Thyroid gland (tissue), 4 donors: ENCODE measurements at regions not wholly inside any gene's neighbourhood (a gene's known extent, or its start where the extent isn't known, plus 50 kb on each side); places are given as distances from the start of the nearest gene placed in this dataset.

Experiments used
- DNase-seq, 2 donors: peaks; one replicate each; pipeline ENCODE4 v3.0.0-alpha.2; 2019
- H3K27ac ChIP-seq, 3 donors: fragments of 200-600 bp; sonication (generic); 1 replicate in 2 of 3; 2 replicates in 1 of 3; pipeline ENCODE4 v1.5.1; 2016 to 2019; ENCODE audit warnings: mild to moderate bottlenecking in 1 of 3, moderate library complexity in 1 of 3
- H3K27me3 ChIP-seq: fragments of 200-600 bp; sonication (generic); one replicate; pipeline ENCODE4 v1.5.1; 2019
- H3K36me3 ChIP-seq, 2 donors: fragments of 200-600 bp; sonication (generic); one replicate each; pipeline ENCODE4 v1.5.1; 2016 to 2019
- H3K4me1 ChIP-seq, 2 donors: fragments of 200-600 bp; sonication (generic); one replicate each; pipeline ENCODE4 v1.5.1; 2017 to 2019
- H3K4me3 ChIP-seq, 3 donors: fragments of 200-600 bp; sonication (generic); replicated peaks in 1 of 3; 1 replicate in 2 of 3; 2 replicates in 1 of 3; pipeline ENCODE4 v1.5.1; 2016; ENCODE audit warnings: mild to moderate bottlenecking in 1 of 3
- H3K9me3 ChIP-seq: fragments of 200-600 bp; sonication (generic); one replicate; pipeline ENCODE4 v1.5.1; 2017
- POLR2A ChIP-seq, 2 donors: fragments of 450-650 bp; IDR thresholded peaks; one replicate each; pipeline ENCODE4 v1.6.1; 2017; ENCODE audit warnings: antibody characterized with exemption in 2 of 2, mild to moderate bottlenecking in 2 of 2, moderate library complexity in 1 of 2
- WGBS, 2 donors: methylation state at CpG; one replicate each; pipeline ENCODE4 v1.1.5; 2017; 5-methylcytosine and 5-hydroxymethylcytosine counted together
- intact Hi-C: fragments of 100-400 bp; cut with DNase I; formaldehyde crosslinking; loops from one replicate; pipeline ENCODE4 v1.15.1; 2023
- TF ChIP-seq, protein P1 (sequence below), 6 experiments: fragments of 200-600 bp in 3 of 6; fragments of 450-650 bp in 3 of 6; sonication (generic) in 3 of 6; IDR thresholded peaks; one replicate each; pipeline ENCODE4 v1.5.1; 2016 to 2019; ENCODE audit warnings: antibody characterized with exemption in 6 of 6, mild to moderate bottlenecking in 2 of 6, inconsistent platforms in 1 of 6, moderate library complexity in 1 of 6

DNA sequence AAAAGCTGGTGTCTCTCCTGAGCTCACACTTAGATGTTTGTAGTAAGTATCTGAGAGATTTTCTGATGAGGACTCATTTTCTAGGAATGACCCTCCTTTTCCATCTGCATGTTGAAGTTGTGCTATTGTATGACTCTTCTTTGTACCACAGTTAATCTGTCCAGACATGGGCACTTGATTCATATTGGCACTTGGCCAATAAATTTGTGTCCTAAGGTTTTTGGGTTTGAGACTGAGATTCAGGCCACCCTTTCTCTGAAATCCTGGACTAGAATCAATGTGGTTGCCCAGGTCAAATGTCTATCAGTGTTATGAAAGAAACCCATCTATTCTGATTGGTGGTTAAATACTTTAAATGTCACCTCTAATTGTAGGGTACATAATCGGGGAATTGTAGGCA is 869.0 kb downstream of the SH3BGRL start:
- no peak for TF ChIP-seq POLR2A (IDR thresholded peaks at IDR 0.05)
- TF ChIP-seq, protein P1, sequence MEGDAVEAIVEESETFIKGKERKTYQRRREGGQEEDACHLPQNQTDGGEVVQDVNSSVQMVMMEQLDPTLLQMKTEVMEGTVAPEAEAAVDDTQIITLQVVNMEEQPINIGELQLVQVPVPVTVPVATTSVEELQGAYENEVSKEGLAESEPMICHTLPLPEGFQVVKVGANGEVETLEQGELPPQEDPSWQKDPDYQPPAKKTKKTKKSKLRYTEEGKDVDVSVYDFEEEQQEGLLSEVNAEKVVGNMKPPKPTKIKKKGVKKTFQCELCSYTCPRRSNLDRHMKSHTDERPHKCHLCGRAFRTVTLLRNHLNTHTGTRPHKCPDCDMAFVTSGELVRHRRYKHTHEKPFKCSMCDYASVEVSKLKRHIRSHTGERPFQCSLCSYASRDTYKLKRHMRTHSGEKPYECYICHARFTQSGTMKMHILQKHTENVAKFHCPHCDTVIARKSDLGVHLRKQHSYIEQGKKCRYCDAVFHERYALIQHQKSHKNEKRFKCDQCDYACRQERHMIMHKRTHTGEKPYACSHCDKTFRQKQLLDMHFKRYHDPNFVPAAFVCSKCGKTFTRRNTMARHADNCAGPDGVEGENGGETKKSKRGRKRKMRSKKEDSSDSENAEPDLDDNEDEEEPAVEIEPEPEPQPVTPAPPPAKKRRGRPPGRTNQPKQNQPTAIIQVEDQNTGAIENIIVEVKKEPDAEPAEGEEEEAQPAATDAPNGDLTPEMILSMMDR (IDR thresholded peaks at IDR 0.05) = no peak
- no peak for DNase-seq
- H3K36me3 ChIP-seq = no peaks in the 10 kb centered on the region
- intact Hi-C loops = no loop called here
- no peaks in the 10 kb centered on the region for H3K27me3 ChIP-seq
- no peak overlapping the region for H3K27ac ChIP-seq
- no peaks in the 10 kb centered on the region for H3K9me3 ChIP-seq
- H3K4me3 ChIP-seq = no peak overlapping the region
- WGBS, 2 donors = 89 to 100% methylated on average over 1 of the region's 1 CpG
- no peaks in the 10 kb centered on the region for H3K4me1 ChIP-seq

DNA sequence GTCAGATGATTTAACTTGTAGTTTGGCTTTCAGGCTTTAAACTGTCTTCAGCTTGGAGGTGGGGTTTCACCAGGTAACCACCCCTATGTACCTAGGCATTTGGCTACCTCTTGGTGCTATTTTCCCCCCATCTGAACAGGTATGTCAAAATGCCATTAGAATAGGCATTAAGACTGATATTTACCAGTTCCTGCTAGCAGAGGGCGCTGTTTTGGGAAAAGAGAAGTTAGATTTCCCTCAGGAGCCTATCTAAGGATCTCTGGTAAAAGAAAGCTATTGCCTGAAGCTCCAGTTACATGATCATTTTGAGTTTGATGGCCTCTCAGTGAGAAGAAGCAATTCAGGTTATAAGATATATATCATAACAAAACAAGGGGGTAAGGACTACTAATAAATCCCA is 879.1 kb downstream of the SH3BGRL start:
- 16 to 33% methylated on average over 1 of the region's 1 CpG for WGBS, 2 donors
- Histone ChIP-seq H3K36me3 (no peaks in the 10 kb centered on the region), H3K27me3 (no peaks in the 10 kb centered on the region), H3K4me1 (no peaks in the 10 kb centered on the region), H3K27ac (no peak overlapping the region), H3K4me3 (no peak overlapping the region), H3K9me3 (no peaks in the 10 kb centered on the region)
- TF ChIP-seq, protein P1 (IDR thresholded peaks at IDR 0.05) = peak in 2 of 6 experiments; percentile 12
- no peak for TF ChIP-seq POLR2A (IDR thresholded peaks at IDR 0.05)
- DNase-seq = peak in 1 of 2 donors; percentile 1
- intact Hi-C loops = no loop called here

DNA sequence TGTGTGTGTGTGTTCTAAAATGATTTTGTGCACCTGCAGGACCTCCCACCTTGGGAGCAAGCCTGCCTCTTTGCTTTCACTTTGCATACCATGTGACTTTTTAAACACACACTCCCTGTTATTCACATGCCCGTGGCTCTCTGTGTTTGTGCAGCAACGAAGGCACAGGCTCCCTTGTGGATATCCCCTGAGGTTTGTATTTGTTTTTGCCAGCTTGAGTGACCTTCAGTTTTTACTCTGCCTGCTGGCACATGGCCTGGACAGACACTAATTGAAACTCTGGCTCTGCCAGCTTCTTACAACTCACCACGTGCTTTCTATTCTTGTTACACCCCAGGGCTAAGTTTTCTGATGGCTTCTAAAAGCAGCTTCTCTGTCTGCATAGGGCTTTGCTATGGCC is 885.8 kb downstream of the SH3BGRL start:
- Histone ChIP-seq H3K9me3 (no peaks in the 10 kb centered on the region), H3K4me1 (peaks cover 0 to 6% of the 10 kb centered on the region in 2 donors), H3K27ac (no peak overlapping the region), H3K4me3 (no peak overlapping the region), H3K36me3 (no peaks in the 10 kb centered on the region), H3K27me3 (no peaks in the 10 kb centered on the region)
- intact Hi-C loops = no loop called here
- WGBS, 2 donors = 0 to 14% methylated on average over 3 of the region's 3 CpGs
- peak; percentile 64 to 70 for DNase-seq
- TF ChIP-seq POLR2A (IDR thresholded peaks at IDR 0.05) = no peak
- TF ChIP-seq, protein P1 (IDR thresholded peaks at IDR 0.05) = no peak

DNA sequence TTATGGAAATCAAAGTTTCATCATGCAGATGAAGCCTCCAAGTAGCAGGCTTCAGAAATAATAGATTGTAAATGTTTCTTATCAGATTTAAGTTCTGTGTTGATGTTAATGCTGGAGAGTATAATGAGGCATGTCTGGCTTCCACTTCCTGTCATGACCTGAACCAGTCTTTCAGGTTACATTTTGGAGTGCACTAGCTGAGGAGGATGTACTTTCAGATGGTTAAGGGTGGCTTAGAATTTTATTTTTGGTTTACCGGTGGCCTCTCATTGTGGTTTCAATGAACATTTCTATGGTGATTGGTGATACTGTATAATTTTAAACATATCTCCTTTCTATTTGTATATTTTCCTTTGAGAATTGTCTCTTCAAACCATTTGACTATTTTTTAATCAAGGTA is 890.4 kb downstream of the SH3BGRL start:
- peaks cover 0 to 5% of the 10 kb centered on the region in 2 donors for H3K4me1 ChIP-seq
- H3K36me3 ChIP-seq = no peaks in the 10 kb centered on the region
- no peak overlapping the region for H3K4me3 ChIP-seq
- H3K9me3 ChIP-seq = no peaks in the 10 kb centered on the region
- H3K27me3 ChIP-seq = no peaks in the 10 kb centered on the region
- TF ChIP-seq POLR2A (IDR thresholded peaks at IDR 0.05) = no peak
- TF ChIP-seq, protein P1 (IDR thresholded peaks at IDR 0.05) = no peak
- no peak for DNase-seq
- 73 to 77% methylated on average over 1 of the region's 1 CpG for WGBS, 2 donors
- no peak overlapping the region for H3K27ac ChIP-seq
- intact Hi-C loops = no loop called here

DNA sequence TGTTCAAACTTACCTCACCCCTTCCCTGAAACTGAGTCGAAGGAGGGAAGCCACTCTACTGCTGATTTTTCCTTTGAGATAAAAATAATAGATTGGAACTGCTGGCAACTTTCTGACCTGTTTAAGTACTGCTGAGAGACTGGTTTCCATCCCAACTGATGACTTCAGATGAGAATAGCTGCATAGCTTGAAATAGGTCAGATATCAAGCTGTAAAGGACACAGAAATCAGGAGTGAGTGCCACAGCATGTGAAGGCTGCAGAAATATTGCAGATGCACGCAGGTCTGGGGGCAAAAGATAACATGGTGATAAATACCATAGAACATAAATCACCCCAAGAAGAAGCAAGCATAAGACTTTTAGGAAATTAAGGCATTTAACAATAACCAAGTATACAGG is 923.2 kb downstream of the SH3BGRL start:
- TF ChIP-seq, protein P1 (IDR thresholded peaks at IDR 0.05) = no peak
- no peak for TF ChIP-seq POLR2A (IDR thresholded peaks at IDR 0.05)
- WGBS, 2 donors = 61 to 62% methylated on average over 2 of the region's 2 CpGs
- no peak for DNase-seq
- H3K27me3 ChIP-seq = no peaks in the 10 kb centered on the region
- H3K4me1 ChIP-seq = no peaks in the 10 kb centered on the region
- H3K9me3 ChIP-seq = no peaks in the 10 kb centered on the region
- H3K27ac ChIP-seq = no peak overlapping the region
- intact Hi-C loops = no loop called here
- H3K36me3 ChIP-seq = no peaks in the 10 kb centered on the region
- no peak overlapping the region for H3K4me3 ChIP-seq
